ENCODE measurements at regions not wholly inside any gene's neighbourhood (a gene's known extent, or its start where the extent isn't known, plus 50 kb on each side); places are given as distances from the start of the nearest gene placed in this dataset.

DNA sequence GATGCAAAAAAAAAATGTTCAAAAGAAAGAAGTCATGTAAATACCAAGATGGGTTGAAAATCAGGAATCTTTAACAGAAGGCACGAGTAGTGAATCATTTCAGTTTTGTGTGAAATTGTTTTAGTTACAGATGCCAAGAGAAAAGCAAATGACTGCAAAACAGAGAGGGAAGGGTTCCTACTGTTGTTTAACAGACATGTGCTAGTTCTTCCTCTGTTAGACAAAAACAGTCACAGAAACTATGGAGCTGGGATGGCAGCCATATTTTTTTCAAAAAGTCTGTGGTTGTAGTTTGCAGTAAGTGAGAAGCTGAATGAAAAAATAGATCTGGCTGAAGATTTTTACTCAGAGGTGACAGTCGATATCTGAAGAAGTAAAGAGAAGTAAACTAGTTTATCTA is 511.9 kb downstream of the ZIC1 start:
- H3K27me3 ChIP-seq (ENCODE audit: control insufficient read depth, insufficient read depth, low read length): no peaks in the 10 kb centered on the region
- TF ChIP-seq, protein P1, sequence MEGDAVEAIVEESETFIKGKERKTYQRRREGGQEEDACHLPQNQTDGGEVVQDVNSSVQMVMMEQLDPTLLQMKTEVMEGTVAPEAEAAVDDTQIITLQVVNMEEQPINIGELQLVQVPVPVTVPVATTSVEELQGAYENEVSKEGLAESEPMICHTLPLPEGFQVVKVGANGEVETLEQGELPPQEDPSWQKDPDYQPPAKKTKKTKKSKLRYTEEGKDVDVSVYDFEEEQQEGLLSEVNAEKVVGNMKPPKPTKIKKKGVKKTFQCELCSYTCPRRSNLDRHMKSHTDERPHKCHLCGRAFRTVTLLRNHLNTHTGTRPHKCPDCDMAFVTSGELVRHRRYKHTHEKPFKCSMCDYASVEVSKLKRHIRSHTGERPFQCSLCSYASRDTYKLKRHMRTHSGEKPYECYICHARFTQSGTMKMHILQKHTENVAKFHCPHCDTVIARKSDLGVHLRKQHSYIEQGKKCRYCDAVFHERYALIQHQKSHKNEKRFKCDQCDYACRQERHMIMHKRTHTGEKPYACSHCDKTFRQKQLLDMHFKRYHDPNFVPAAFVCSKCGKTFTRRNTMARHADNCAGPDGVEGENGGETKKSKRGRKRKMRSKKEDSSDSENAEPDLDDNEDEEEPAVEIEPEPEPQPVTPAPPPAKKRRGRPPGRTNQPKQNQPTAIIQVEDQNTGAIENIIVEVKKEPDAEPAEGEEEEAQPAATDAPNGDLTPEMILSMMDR (IDR thresholded peaks at IDR 0.05; ENCODE audit: insufficient read depth, low read length, severe bottlenecking): no peak
- FAIRE-seq (no peak), DNase-seq (ENCODE audit: low read depth) (no peak)
- H3K4me3 ChIP-seq (ENCODE audit: low read depth, low read length): no peak overlapping the region
- no peaks in the 10 kb centered on the region for H3K36me3 ChIP-seq (ENCODE audit: control insufficient read depth, insufficient read depth, low read length)

GRCh38 chr3:147924755-147925154 is 515.6 kb downstream of the ZIC1 start:
- FAIRE-seq: no peak
- no peak overlapping the region for H3K4me3 ChIP-seq (ENCODE audit: low read depth, low read length)
- peak; percentile 7 for DNase-seq (ENCODE audit: low read depth)
- TF ChIP-seq, protein P1 (IDR thresholded peaks at IDR 0.05; ENCODE audit: insufficient read depth, low read length, severe bottlenecking): no peak
- no peaks in the 10 kb centered on the region for H3K27me3 ChIP-seq (ENCODE audit: control insufficient read depth, insufficient read depth, low read length)
- H3K36me3 ChIP-seq (ENCODE audit: control insufficient read depth, insufficient read depth, low read length): no peaks in the 10 kb centered on the region

- FAIRE-seq: no peak
- H3K4me3 ChIP-seq (ENCODE audit: low read depth, low read length): no peak overlapping the region
Measured at GRCh38 chr3:147925272-147925671, 516.1 kb downstream of the ZIC1 start.

GRCh38 chr3:147930232-147930807 is 521.2 kb downstream of the ZIC1 start:
- H3K4me3 ChIP-seq (ENCODE audit: low read depth, low read length): no peak overlapping the region
- no peaks in the 10 kb centered on the region for H3K27me3 ChIP-seq (ENCODE audit: control insufficient read depth, insufficient read depth, low read length)
- no peaks in the 10 kb centered on the region for H3K36me3 ChIP-seq (ENCODE audit: control insufficient read depth, insufficient read depth, low read length)
- TF ChIP-seq, protein P1 (IDR thresholded peaks at IDR 0.05; ENCODE audit: insufficient read depth, low read length, severe bottlenecking): no peak
- no peak for FAIRE-seq
- peak; percentile 53 for DNase-seq (ENCODE audit: low read depth)

More at GRCh38 chr3:147925272-147925671, 516.1 kb downstream of the ZIC1 start:
- TF ChIP-seq, protein P1 (IDR thresholded peaks at IDR 0.05; ENCODE audit: insufficient read depth, low read length, severe bottlenecking): no peak
- Histone ChIP-seq H3K27me3 (ENCODE audit: control insufficient read depth, insufficient read depth, low read length) (no peaks in the 10 kb centered on the region), H3K36me3 (ENCODE audit: control insufficient read depth, insufficient read depth, low read length) (no peaks in the 10 kb centered on the region)
- no peak for DNase-seq (ENCODE audit: low read depth)

DNA sequence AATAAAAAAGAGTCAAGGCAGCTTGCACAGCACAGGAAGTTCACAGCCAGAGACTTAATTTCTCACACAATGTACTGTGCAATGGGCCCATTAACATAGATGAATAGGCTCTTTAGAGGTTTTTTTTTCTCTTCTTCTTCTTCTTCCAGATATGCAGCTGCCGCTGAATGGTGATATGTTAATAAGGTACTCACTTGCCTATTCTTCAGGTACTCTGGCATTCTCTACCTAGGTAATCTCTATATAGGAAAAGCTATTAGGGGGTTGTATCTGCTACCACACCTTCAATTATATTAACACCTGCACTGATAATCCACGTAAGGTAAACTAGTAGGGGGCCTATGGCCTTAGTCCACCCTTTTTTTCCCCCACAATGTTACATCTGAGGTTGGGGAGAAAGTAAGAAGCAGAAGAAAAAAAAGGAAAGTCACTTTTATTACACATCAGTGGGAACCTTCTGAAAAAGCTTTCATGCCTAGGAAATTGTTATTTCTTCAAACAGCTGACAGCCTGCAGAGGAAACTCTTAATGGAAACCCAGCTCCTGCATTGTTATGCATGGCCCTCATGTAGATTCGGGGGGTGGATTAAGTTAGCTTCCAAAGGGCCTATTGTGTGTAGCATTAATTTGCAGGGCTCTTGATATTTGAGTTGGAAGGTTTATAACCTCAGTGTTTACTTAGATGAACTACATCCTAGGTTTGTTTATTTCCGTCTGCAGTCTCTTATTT is 525.5 kb downstream of the ZIC1 start:
- Histone ChIP-seq H3K27me3 (ENCODE audit: control insufficient read depth, insufficient read depth, low read length) (no peaks in the 10 kb centered on the region), H3K36me3 (ENCODE audit: control insufficient read depth, insufficient read depth, low read length) (no peaks in the 10 kb centered on the region), H3K4me3 (ENCODE audit: low read depth, low read length) (no peak overlapping the region)
- DNase-seq (ENCODE audit: low read depth): no peak
- TF ChIP-seq, protein P1 (IDR thresholded peaks at IDR 0.05; ENCODE audit: insufficient read depth, low read length, severe bottlenecking): no peak
- FAIRE-seq: no peak
